ENCODE measurements at regions not wholly inside any gene's neighbourhood (a gene's known extent, or its start where the extent isn't known, plus 50 kb on each side); places are given as distances from the start of the nearest gene placed in this dataset.
A peak's percentile ranks its signal among the peaks of the same experiment; 100 is the strongest.

- Histone ChIP-seq H3K4ac (ENCODE audit: low read depth in 1 of 2, low read length in 2 of 2) (no peak overlapping the region), H3K79me1 (replicated peaks; ENCODE audit: low read length, poor library complexity, severe bottlenecking) (no peaks in the 10 kb centered on the region), H3K14ac (ENCODE audit: low read length in 2 of 2) (no peak overlapping the region), H2BK12ac (ENCODE audit: low read length in 2 of 2) (no peak overlapping the region), H2BK5ac (ENCODE audit: low read depth, low read length, poor library complexity, severe bottlenecking) (no peak overlapping the region), H2BK120ac (ENCODE audit: low read depth, low read length) (no peak overlapping the region), H2AK5ac (ENCODE audit: low read length, severe bottlenecking) (no peak overlapping the region), H4K8ac (ENCODE audit: low read length) (no peak overlapping the region), H2BK15ac (ENCODE audit: low read depth, poor library complexity, severe bottlenecking) (no peak overlapping the region), H3K4me3 (ENCODE audit: insufficient read depth in 1 of 2, low read depth in 1 of 2, low read length in 2 of 2) (no peak overlapping the region), H3K4me1 (ENCODE audit: control insufficient read depth, insufficient read depth, low read depth, low read length) (no peaks in the 10 kb centered on the region), H3K9me3 (ENCODE audit: control insufficient read depth, low read length) (no peaks in the 10 kb centered on the region), H3K4me2 (ENCODE audit: low read length, poor library complexity, severe bottlenecking) (no peak overlapping the region), H3K23ac (ENCODE audit: low read length in 2 of 2) (no peak overlapping the region), H3K9ac (ENCODE audit: low read length) (no peak overlapping the region), H3K27ac (ENCODE audit: low read length, poor library complexity, severe bottlenecking) (peak overlapping the region; percentile 46), H3K18ac (ENCODE audit: low read depth in 1 of 2, low read length in 2 of 2) (no peak overlapping the region), H3K27me3 (ENCODE audit: control insufficient read depth in 1 of 2, insufficient read depth in 1 of 2, low read length in 2 of 2) (no peaks in the 10 kb centered on the region), H2AFZ (ENCODE audit: low read depth, low read length) (no peak overlapping the region), H4K91ac (ENCODE audit: low read length) (no peak overlapping the region), H3K36me3 (ENCODE audit: control insufficient read depth in 1 of 2, insufficient read depth in 2 of 2, low read depth in 1 of 2, low read length in 2 of 2) (no peaks in the 10 kb centered on the region)
- WGBS: 75% methylated on average over 5 of the region's 5 CpGs
- DNase-seq: no peak
Observed at GRCh38 chr1:106924360-106924759, 132.1 kb upstream of the PRMT6 start.

- no peak overlapping the region for H3K4me2 ChIP-seq (ENCODE audit: low read length, poor library complexity, severe bottlenecking)
- H4K8ac ChIP-seq (ENCODE audit: low read length): no peak overlapping the region
- H3K4me3 ChIP-seq (ENCODE audit: insufficient read depth in 1 of 2, low read depth in 1 of 2, low read length in 2 of 2): no peak overlapping the region
- no peak overlapping the region for H2BK15ac ChIP-seq (ENCODE audit: low read depth, poor library complexity, severe bottlenecking)
- H3K14ac ChIP-seq (ENCODE audit: low read length in 2 of 2): no peak overlapping the region
- H2BK120ac ChIP-seq (ENCODE audit: low read depth, low read length): no peak overlapping the region
- H3K9me3 ChIP-seq (ENCODE audit: control insufficient read depth, low read length): no peaks in the 10 kb centered on the region
- H3K27ac ChIP-seq (ENCODE audit: low read length, poor library complexity, severe bottlenecking): no peak overlapping the region
- no peaks in the 10 kb centered on the region for H3K27me3 ChIP-seq (ENCODE audit: control insufficient read depth in 1 of 2, insufficient read depth in 1 of 2, low read length in 2 of 2)
- H3K18ac ChIP-seq (ENCODE audit: low read depth in 1 of 2, low read length in 2 of 2): no peak overlapping the region
- no peak overlapping the region for H3K9ac ChIP-seq (ENCODE audit: low read length)
- no peak overlapping the region for H4K91ac ChIP-seq (ENCODE audit: low read length)
- no peaks in the 10 kb centered on the region for H3K4me1 ChIP-seq (ENCODE audit: control insufficient read depth, insufficient read depth, low read depth, low read length)
- no peaks in the 10 kb centered on the region for H3K79me1 ChIP-seq (replicated peaks; ENCODE audit: low read length, poor library complexity, severe bottlenecking)
- no peak overlapping the region for H2AK5ac ChIP-seq (ENCODE audit: low read length, severe bottlenecking)
- no peak overlapping the region for H3K23ac ChIP-seq (ENCODE audit: low read length in 2 of 2)
- no peak overlapping the region for H2BK12ac ChIP-seq (ENCODE audit: low read length in 2 of 2)
- H2BK5ac ChIP-seq (ENCODE audit: low read depth, low read length, poor library complexity, severe bottlenecking): no peak overlapping the region
- no peak for DNase-seq
- H2AFZ ChIP-seq (ENCODE audit: low read depth, low read length): no peak overlapping the region
- H3K36me3 ChIP-seq (ENCODE audit: control insufficient read depth in 1 of 2, insufficient read depth in 2 of 2, low read depth in 1 of 2, low read length in 2 of 2): no peaks in the 10 kb centered on the region
- no peak overlapping the region for H3K4ac ChIP-seq (ENCODE audit: low read depth in 1 of 2, low read length in 2 of 2)
Observed at GRCh38 chr1:106925750-106926149, 130.7 kb upstream of the PRMT6 start.

GRCh38 chr1:106926803-106927582 is 129.5 kb upstream of the PRMT6 start:
- no peak overlapping the region for H4K8ac ChIP-seq (ENCODE audit: low read length)
- no peaks in the 10 kb centered on the region for H3K79me1 ChIP-seq (replicated peaks; ENCODE audit: low read length, poor library complexity, severe bottlenecking)
- DNase-seq: no peak
- H3K4me3 ChIP-seq (ENCODE audit: insufficient read depth in 1 of 2, low read depth in 1 of 2, low read length in 2 of 2): no peak overlapping the region
- H3K4ac ChIP-seq (ENCODE audit: low read depth in 1 of 2, low read length in 2 of 2): no peak overlapping the region
- no peak overlapping the region for H3K23ac ChIP-seq (ENCODE audit: low read length in 2 of 2)
- no peak overlapping the region for H3K14ac ChIP-seq (ENCODE audit: low read length in 2 of 2)
- H3K4me2 ChIP-seq (ENCODE audit: low read length, poor library complexity, severe bottlenecking): no peak overlapping the region
- H2AFZ ChIP-seq (ENCODE audit: low read depth, low read length): no peak overlapping the region
- 52% methylated on average over 1 of the region's 5 CpGs for WGBS
- no peak overlapping the region for H2AK5ac ChIP-seq (ENCODE audit: low read length, severe bottlenecking)
- H3K18ac ChIP-seq (ENCODE audit: low read depth in 1 of 2, low read length in 2 of 2): no peak overlapping the region
- H2BK120ac ChIP-seq (ENCODE audit: low read depth, low read length): no peak overlapping the region
- no peak overlapping the region for H2BK12ac ChIP-seq (ENCODE audit: low read length in 2 of 2)
- no peaks in the 10 kb centered on the region for H3K36me3 ChIP-seq (ENCODE audit: control insufficient read depth in 1 of 2, insufficient read depth in 2 of 2, low read depth in 1 of 2, low read length in 2 of 2)
- H3K9me3 ChIP-seq (ENCODE audit: control insufficient read depth, low read length): no peaks in the 10 kb centered on the region
- no peaks in the 10 kb centered on the region for H3K27me3 ChIP-seq (ENCODE audit: control insufficient read depth in 1 of 2, insufficient read depth in 1 of 2, low read length in 2 of 2)
- no peak overlapping the region for H3K27ac ChIP-seq (ENCODE audit: low read length, poor library complexity, severe bottlenecking)
- no peak overlapping the region for H2BK15ac ChIP-seq (ENCODE audit: low read depth, poor library complexity, severe bottlenecking)
- no peak overlapping the region for H3K9ac ChIP-seq (ENCODE audit: low read length)
- H2BK5ac ChIP-seq (ENCODE audit: low read depth, low read length, poor library complexity, severe bottlenecking): no peak overlapping the region
- no peak overlapping the region for H4K91ac ChIP-seq (ENCODE audit: low read length)
- H3K4me1 ChIP-seq (ENCODE audit: control insufficient read depth, insufficient read depth, low read depth, low read length): no peaks in the 10 kb centered on the region

GRCh38 chr1:106937104-106937503 is 119.4 kb upstream of the PRMT6 start:
- WGBS: 27% methylated on average over 3 of the region's 3 CpGs

More at GRCh38 chr1:106937104-106937503, 119.4 kb upstream of the PRMT6 start:
- H3K9ac ChIP-seq (ENCODE audit: low read length): no peak overlapping the region
- H3K4ac ChIP-seq (ENCODE audit: low read depth in 1 of 2, low read length in 2 of 2): no peak overlapping the region
- no peak overlapping the region for H3K18ac ChIP-seq (ENCODE audit: low read depth in 1 of 2, low read length in 2 of 2)
- no peaks in the 10 kb centered on the region for H3K4me1 ChIP-seq (ENCODE audit: control insufficient read depth, insufficient read depth, low read depth, low read length)
- H4K8ac ChIP-seq (ENCODE audit: low read length): no peak overlapping the region
- no peaks in the 10 kb centered on the region for H3K27me3 ChIP-seq (ENCODE audit: control insufficient read depth in 1 of 2, insufficient read depth in 1 of 2, low read length in 2 of 2)
- H3K4me3 ChIP-seq (ENCODE audit: insufficient read depth in 1 of 2, low read depth in 1 of 2, low read length in 2 of 2): no peak overlapping the region
- H2AK5ac ChIP-seq (ENCODE audit: low read length, severe bottlenecking): no peak overlapping the region
- no peak overlapping the region for H4K91ac ChIP-seq (ENCODE audit: low read length)
- no peaks in the 10 kb centered on the region for H3K9me3 ChIP-seq (ENCODE audit: control insufficient read depth, low read length)
- H2BK12ac ChIP-seq (ENCODE audit: low read length in 2 of 2): no peak overlapping the region
- H2BK15ac ChIP-seq (ENCODE audit: low read depth, poor library complexity, severe bottlenecking): no peak overlapping the region
- peak; percentile 5 for DNase-seq
- H3K23ac ChIP-seq (ENCODE audit: low read length in 2 of 2): no peak overlapping the region
- no peak overlapping the region for H3K27ac ChIP-seq (ENCODE audit: low read length, poor library complexity, severe bottlenecking)
- H3K4me2 ChIP-seq (ENCODE audit: low read length, poor library complexity, severe bottlenecking): no peak overlapping the region
- no peak overlapping the region for H2BK5ac ChIP-seq (ENCODE audit: low read depth, low read length, poor library complexity, severe bottlenecking)
- H3K79me1 ChIP-seq (replicated peaks; ENCODE audit: low read length, poor library complexity, severe bottlenecking): no peaks in the 10 kb centered on the region
- H3K14ac ChIP-seq (ENCODE audit: low read length in 2 of 2): no peak overlapping the region
- H3K36me3 ChIP-seq (ENCODE audit: control insufficient read depth in 1 of 2, insufficient read depth in 2 of 2, low read depth in 1 of 2, low read length in 2 of 2): no peaks in the 10 kb centered on the region
- no peak overlapping the region for H2BK120ac ChIP-seq (ENCODE audit: low read depth, low read length)
- no peak overlapping the region for H2AFZ ChIP-seq (ENCODE audit: low read depth, low read length)
